CD4-positive, alpha-beta T cell treated with Interleukin-17A for 4 hours (primary cell): ENCODE measurements at regions not wholly inside any gene's neighbourhood (a gene's known extent, or its start where the extent isn't known, plus 50 kb on each side); places are given as distances from the start of the nearest gene placed in this dataset.
"Not testable (repeated sequence)": the region's sequence is repeated elsewhere in the genome, so short reads cannot be mapped to it uniquely, and the experiment has no call there.

Experiments
- DNase-seq: peaks from one replicate; pipeline ENCODE4 v3.0.0-alpha.2; 2020; ENCODE audit warnings: mixed read lengths

DNA sequence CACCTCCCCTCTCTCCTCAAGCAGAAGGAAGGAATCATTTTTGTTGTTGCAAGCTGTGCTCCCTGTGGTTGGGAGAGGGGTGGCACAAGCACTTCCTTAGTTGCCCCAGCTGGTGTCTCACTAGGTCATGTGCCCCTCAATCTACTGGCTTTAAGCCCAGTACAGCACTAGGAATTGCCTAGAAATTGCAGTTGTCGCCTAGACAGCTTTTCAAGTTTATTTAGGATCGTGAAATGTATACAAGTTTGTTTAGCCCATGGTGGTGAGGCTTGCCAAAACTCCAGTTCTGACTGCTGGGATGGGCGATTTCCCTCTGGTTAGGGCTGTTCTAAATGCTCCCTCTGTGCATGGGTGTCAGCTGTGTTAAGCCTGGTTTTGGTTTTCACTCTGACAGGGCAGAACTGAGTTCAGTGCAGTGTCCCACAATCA lies 126.8 kb upstream of the ZNF644 start:
- DNase-seq = no peak

DNA sequence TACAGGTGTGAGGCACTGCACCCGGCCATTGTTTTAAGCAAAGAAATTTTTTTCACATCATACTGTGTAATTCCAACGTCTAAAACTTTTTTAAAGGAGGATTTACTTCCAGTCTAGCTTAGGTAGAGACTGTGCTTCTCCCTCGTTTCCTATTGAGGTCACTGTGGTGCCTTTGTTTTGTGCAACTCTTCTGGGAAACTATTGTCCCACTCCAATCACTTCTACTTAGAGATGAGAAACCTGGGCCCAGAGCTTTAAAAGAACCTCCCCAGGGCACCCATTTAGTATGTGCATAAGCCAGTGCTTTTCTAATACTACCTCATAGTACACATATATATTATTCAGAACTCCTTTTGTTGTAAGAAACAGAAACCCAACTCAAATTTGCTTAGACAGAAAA lies 120.0 kb upstream of the ZNF644 start:
- no peak for DNase-seq

DNA sequence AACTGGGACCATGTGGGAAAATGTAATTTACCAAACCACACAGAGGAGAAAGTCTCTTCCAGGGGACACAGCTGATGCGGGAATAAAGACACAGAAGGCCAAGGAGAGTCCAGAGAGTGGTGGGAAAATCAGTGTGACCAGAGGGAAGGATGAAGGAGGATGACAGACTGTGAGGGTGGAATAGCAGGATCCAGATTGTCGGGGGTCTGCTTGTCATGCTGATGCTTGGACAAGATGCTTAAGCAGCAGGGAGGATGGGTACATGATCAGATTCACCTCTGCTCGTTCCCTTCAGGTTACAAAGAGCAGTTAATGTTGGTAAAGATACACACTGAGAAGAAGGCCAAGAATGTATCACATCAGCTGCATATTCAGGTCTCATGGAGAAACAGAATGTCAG lies 117.1 kb upstream of the ZNF644 start:
- DNase-seq = no peak

DNA sequence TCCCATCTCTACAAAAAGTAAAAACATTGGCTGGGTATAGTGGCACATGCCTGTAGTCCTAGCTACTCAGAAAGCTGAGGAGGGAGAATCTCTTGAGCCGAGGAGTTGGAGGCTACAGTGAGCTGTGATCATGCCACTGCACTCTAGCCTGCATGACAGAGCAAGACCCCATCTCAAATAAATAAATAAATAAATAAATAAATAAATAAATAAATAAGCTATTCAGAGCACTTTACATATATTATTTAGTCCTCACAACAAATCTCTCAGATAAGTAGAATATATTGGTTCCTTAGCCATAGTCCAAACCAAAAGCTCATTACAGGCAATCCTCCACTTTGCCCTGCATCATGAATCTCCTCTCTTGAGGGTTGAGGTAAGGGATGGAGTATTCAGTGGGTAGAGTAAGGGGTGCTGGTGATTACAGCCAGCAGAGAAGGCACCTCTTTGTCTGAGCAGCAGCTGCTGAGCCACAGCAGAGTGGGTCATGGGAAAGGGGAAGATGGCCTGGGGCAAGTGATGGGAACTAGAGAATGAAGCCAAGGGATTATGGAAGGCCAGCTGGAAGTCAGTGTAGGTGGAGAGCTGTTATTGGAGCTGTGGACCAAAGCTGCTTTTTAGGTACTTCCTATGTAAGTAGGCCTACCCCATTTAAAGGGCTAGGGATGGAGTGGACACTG lies 115.5 kb upstream of the ZNF644 start:
- no peak for DNase-seq

DNA sequence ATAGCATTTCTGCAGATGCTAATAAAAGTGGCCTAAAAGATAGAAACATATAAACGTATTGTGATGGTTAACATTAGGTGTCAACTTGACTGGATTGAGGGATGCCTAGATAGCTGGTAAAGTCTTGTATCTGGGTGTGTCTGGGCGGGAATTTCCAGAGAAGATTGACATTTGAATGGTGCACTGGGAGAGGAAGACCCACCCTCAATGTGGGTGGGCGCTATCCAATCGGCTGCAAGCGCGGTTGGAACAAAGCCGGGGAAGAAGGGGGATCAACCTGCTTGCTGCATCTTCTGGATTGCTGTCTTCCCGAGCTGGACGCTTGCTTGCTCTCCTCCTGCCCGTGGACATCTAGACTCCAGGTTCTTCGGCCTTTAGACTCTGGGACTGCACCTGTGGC lies 114.0 kb upstream of the ZNF644 start:
- no peak for DNase-seq

DNA sequence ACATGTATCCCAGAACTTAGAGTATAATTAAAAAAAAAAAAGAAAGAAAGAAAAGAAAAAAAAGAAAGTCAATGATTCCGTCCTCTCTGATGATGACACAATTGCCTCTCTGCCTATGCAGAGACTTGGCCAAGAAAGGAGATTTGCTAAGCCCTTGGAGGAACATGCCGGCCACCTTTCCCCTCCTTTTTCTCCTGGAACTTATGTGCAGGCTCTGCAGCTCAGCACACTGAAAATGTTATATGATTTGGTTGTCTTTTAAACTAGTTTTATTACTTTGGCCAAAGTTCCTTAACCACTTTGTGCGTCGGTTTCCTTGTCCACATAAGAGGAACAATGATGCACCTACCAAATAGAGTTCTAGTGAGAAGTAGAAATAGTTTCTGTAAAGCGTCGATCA lies 111.4 kb upstream of the ZNF644 start:
- DNase-seq = no peak

DNA sequence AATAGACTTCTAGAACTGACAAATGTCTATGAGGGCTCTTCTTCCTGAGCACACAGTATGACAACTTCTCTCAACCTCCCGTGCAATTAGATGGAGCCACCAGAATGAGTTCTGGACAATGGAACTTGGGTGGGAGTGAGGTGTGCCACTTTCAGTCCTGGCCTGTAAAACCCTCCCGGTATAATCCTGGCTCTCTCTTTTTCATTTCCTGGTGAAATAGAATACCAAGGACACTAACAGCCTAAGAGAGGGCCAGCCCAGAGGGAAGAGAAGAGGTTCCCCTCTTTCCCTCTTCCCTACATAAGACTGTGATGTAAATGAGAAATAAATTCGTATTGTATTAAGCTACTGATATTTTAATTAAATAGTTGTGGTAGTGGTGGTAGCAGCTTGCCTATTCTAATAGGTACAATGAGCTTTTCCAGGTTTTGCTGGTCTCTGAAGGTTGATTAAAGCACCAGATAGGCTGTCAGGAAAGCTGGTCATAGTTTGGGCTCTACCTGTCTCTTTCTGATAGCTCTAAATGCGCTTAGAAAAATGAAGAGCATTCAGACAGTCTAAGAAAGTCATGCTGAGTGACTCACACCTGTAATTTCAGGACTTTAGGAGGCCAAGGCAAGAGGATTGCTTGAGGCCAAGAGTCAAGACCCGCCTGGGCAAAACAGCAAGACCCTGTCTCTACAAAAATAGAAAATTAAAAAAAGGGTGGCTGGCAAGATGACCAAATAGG lies 108.6 kb upstream of the ZNF644 start:
- DNase-seq = no peak

DNA sequence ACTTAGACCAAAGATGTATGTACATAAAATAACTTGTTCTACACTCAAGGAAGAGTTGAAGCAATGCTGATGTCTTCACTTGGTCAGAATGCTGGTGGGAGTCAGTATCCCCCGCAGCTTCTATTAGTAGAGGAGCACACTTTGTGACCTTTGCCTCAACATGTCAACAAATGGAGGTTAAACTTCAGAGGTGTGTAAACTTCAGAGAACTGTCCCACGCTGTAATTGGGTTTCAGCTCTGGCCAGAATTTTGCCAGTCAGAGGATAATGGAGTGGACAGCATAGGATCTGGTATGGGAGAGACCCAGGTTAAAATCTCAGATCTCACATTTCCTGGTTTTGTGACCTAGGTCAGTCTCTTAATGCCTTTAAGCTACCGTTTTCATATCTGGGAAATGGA lies 107.6 kb upstream of the ZNF644 start:
- DNase-seq = no peak

DNA sequence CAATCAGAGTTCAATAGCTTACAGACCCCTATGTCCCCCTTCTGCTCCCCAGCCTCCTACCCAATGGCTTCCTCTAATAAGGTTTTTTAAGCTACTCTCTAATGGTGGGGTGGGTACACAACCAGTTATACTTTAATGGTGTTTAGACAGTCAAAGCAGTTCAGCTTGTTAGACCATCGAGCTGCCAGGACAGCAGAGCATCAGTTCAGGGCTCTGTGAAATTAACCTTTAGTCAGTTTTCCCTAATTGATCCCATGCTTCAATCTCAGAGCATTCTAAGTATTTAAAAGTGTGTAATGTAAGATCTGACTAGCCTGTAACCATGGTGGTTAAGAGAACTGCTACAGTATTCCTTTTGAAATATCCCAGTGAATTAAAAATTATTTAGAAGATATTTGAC lies 107.2 kb upstream of the ZNF644 start:
- no peak for DNase-seq

DNA sequence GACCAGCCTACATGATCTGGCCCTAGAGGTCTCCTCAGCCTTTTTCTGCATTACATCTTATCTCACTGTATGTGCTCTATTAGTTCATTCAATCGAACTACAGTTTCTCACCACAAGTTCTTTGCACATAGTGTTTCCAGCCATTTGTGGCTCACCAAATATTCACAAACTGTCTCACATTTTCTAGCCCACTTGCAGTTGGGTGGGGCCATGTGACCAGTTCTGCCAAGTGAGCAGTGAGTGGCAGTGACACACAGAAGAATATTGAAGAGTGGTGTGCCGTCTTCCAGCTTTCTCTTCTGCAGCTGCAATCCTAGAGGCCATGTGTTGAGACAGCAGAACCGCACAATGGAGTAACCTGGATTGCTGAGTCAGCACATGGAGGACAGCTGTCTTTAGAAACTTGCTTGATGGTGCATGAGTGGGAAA lies 103.2 kb upstream of the ZNF644 start:
- no peak for DNase-seq

DNA sequence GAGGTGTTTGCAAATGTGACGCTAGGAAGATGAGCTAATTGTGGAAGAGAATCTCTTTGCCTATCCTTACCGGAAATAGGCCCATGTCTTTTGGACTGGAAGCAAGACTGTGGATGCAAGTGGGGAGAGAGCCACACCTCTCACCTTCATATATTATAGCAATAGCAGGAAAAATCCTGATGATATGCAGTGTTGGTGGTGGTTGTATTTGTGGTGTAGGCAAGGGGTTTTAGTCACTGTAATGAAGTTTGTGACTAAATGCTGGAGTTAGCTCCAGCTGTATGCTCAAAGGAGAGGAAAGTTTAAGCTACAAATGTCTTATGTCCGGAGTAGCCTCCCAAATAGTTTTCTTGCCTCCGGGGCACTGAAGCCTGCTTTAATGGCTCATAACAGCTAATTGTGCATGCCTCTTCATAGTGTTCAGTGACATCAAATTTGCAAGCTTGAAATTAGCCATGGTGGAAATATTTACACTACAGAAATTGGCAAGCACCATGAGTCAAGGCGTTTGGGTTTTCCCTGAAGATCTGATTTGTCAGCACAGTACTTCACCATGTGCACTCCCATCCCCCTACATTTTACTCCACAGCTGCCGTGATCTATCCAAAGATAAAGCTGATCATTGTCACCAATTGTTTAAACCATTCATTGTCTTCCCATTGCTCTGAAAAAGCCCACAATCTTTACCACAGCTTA lies 102.6 kb upstream of the ZNF644 start:
- DNase-seq = no peak

DNA sequence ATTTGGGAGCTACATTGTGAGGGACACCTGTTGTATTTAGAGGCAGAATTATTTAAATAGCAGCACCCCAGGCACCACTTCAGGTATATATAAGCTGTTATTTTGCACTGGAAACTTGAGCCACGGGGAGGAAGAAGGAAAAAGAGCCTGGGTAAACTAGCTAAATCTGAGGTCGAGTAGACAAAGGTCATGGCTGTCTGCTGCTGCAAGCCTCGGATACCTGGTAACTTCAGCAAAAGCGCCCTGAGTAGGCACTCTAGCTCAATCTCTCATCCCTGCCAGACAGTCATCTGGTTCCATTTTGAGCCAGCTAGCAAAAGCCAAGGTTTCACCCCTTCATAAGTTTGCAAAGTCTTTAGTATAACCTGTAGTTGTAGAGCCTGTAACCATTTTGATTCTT lies 101.9 kb upstream of the ZNF644 start:
- no peak for DNase-seq

DNA sequence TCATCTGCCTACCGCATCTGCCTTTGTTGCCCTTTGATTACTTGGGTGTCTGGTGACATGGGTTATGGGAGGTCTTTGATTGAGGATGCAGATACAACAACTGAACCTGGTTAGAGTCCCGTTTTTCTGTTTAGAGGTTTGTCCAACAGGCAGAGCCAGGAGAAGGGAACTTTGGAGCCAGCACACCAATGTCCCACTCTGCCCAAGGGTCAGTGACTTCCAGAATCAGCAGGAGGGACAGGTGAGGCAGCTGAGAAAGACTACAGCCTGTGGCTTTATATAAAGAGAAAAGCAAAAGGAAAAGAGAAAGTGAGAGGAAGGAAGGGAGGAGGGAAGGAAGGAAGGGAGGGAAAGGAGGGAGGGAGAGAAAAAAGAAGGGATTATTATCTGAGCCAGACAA lies 101.5 kb upstream of the ZNF644 start:
- no peak for DNase-seq

DNA sequence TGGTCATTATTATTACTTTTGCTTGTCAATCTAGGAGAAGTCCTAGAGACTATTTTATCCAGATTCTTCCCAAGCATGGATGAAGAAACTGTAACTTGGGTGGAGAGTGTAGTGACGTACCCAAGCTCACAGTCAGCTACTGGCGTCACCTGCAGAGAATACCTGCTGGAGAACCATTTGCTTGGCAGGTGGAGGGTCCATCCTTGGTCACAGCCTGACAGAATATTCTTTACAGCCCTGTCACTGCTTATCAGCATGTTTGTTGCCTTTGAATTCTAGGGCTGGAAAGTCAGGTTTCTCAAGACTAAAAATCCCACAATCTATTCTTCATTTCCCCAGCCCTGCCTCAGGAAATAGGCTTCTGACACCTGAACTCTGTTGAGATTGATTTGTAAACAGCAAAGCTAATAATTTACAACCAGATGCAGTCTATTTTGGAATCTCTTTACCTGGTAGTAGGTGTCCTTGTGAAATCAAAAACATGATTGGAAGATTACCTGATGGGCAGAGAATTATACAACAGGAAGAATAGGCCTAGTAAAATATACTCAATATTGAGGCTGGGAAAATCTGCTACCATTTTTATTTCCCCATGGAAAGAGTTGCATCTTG lies 100.4 kb upstream of the ZNF644 start:
- no peak for DNase-seq

DNA sequence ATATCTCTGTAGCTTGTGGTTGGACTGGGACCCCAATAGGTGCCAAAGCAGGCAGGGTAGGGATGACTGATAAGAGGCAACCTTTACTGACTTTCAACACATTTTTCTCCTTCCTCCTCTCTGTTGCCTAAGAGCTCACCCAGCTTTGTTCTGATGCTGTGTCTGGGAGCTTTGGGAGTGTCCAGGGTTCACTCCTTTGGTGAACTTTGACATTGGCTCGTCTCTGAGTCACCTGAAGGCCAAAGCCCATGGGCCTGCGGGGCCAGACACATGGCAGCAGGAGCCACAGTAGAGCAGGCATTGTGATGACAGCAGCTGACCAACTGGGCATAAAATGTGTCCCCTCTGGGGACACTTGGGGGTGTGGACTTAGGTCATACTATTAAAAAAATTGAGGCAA lies 99.5 kb upstream of the ZNF644 start:
- no peak for DNase-seq

DNA sequence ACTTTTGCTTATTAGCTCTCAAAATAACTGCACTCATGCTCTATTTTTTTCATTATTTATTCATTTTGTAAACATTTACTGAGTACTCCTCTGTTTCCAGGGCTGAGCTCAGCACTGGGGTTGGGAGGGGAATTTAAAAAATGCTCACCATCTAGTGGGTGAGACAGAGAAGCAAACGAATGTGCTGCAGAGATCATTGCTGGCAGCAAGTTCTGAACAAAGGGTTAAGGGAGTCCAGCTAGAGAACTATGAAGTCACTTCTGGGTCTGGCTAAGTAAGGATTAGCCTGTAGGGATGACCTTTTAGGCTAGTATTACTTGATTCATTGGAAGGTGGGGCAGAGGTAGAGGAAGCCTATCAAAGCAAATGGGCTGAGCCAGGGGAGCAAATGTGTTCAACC lies 99.1 kb upstream of the ZNF644 start:
- DNase-seq = no peak

DNA sequence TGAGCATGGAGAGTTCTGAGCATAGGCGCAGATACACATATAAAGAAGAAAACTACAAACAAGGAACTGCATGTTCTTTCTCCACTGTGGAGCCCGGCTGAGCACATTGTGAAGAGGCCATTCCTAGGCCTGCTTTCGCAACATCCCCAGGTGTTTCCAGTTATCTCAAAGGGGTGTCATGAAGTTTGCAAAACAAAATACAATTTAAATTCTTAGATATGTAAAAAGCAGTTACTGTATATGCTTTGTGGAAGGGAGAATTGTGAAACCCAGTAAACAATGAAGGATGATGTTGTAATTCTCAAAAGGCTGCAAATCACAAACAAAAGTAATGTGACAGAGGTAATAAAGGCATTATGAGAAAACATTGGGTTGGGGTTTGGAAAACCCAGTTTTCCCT lies 98.6 kb upstream of the ZNF644 start:
- no peak for DNase-seq

DNA sequence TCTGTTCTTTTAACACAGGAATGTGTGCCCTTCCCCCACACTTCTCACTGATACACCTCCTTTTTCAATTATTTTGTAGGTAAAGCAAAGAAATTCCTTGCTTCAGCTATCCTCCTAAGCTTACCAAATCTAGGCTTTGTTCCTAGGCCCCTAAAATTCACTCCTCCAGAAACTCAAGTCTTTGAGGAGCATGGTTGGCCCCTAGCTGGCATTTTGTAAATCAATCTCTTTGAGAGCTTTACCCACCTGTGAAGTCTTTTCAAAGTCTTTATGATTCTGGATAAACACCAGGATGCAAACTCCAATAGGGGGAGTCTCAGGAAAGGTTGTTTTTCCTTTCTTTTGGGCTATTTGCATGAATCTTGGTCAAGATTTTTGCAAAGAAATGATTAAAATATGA lies 82.9 kb upstream of the ZNF644 start:
- no peak for DNase-seq

DNA sequence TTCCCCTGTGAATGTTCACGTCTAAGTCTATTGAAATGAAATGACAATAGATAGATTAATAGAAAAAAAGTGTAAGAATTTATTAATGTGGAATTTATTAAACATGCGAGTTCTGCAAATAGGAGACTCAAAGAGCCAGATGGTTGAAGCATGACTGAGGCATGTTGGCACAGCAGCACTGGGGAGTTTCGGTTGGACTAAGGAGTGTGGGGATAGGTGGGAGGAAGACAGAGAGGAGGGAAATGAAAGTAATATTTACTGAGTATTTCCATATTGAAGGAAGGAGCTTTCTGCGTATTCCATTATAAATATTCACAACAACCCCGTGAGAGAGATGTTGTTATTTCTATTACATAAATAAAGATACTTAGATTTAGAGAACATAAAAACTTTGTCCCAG lies 79.5 kb upstream of the ZNF644 start:
- DNase-seq = no peak

DNA sequence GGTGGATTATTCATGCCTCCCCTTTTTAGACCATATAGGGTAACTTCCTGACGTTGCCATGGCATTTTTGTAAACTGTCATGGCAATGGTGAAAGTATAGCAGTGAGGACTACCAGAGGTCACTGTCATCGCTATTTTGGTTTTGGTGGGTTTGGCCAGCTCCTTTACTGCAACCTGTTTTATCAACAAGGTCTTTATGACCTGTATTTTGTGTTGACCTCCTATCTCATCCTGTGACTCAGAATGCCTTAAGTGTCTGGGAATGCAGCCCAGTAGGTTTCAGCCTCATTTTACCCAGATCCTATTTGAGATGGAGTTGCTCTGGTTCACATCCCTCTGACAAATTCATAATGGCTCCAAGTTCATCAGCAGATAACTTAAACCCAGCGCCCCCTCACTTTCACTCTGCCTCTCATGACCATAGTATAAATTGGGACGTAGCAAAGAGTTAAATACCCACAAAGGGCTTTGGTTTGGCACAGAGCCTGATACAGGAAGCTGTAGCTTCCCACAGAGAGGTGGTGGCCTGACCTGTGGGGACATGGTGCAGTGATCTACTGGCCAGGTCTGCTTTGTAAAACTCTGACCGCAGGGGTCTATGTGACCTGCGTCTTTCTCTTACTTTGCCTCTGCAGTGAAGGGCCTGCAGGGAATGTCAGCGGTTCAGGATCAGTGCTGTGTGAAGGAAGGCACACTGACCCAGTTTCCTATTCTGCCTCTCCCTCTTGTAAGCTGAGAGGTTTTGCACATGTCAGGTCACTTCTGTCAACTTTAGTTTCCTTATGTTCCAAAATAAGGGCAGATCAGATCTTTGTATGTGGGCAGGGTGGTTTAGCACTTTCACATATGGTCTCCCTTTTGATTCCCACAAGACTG lies 78.1 kb upstream of the ZNF644 start:
- no peak for DNase-seq

DNA sequence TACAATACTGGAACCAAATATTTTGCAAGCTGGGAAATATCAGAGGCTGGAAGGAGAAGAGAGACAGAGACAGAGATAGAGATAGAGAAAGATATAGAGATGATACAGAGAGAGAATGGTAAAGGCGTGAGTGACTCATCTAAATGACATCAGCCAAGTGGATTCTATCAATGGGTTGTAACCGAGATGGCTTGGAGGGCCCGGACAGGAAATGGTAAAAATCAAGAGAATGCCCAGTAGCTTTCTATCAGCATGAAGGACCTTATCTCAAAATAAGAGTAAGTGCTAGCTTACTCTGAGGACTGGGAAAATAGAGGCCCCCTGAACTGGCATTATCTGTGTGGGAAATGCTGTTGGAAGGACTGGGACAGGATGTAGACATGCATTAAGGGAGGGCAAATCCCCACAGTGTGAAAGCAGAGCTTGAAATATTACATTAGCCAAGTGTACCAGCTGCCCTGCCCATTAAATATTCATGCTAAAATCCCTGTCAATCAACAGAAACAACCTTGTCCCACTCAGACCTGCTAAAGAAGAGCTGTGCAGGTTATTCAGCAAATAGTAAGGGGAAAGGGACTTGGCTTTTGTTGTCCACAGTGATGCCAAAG lies 76.6 kb upstream of the ZNF644 start:
- no peak for DNase-seq

DNA sequence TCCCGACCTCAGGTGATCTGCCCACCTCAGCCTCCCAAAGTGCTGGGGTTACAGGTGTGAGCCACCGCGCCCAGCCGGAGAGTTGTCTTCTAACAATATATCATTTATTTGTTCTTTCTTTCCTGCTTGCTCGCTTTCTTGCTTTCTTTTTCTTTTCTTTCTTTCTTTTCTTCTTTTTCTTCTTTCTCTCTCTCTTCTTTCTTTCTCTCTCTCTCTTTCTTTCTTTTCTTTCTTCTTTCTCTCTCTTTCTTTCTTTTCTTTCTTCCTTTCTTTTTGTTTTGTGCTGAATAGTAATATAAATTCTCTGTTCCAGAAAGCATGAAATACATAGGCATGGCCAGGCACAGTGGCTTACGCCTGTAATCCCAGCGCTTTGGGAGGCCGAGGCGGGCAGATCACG lies 73.5 kb upstream of the ZNF644 start:
- DNase-seq = not testable (repeated sequence)
